Tibial artery (tissue), 4 donors: ENCODE measurements at regions not wholly inside any gene's neighbourhood (a gene's known extent, or its start where the extent isn't known, plus 50 kb on each side); places are given as distances from the start of the nearest gene placed in this dataset.
"Not testable (repeated sequence)": the region's sequence is repeated elsewhere in the genome, so short reads cannot be mapped to it uniquely, and the experiment has no call there.

Experiments used
- DNase-seq, 2 donors: peaks; one replicate each; pipeline ENCODE4 v3.0.0-alpha.2; 2019
- H3K27ac ChIP-seq, 2 donors: fragments of 200-600 bp; sonication (generic) in 1 of 2; 1 replicate in 1 of 2; 2 replicates in 1 of 2; pipeline ENCODE4 v1.5.1; 2018 to 2019; ENCODE audit warnings: mild to moderate bottlenecking in 1 of 2
- H3K27me3 ChIP-seq, 2 donors: fragments of 200-600 bp; sonication (generic) in 1 of 2; one replicate each; pipeline versions ENCODE4 v1.5.1 to v1.6.0; 2016 to 2019
- H3K36me3 ChIP-seq, 3 donors: fragments of 200-600 bp; sonication (generic) in 2 of 3; one replicate each; pipeline ENCODE4 v1.5.1; 2016 to 2019; ENCODE audit warnings: mild to moderate bottlenecking in 2 of 3
- H3K4me1 ChIP-seq, 4 donors: fragments of 200-600 bp; sonication (generic) in 2 of 4; 1 replicate in 3 of 4; 2 replicates in 1 of 4; pipeline ENCODE4 v1.5.1; 2016 to 2019
- H3K4me3 ChIP-seq, 2 donors: fragments of 200-600 bp; sonication (generic) in 1 of 2; 1 replicate in 1 of 2; 2 replicates in 1 of 2; pipeline ENCODE4 v1.5.1; 2018 to 2019; ENCODE audit warnings: mild to moderate bottlenecking in 2 of 2
- H3K9me3 ChIP-seq, 3 donors: fragments of 200-600 bp; sonication (generic) in 1 of 3; one replicate each; pipeline ENCODE4 v1.5.1; 2016 to 2019
- CTCF ChIP-seq, 2 experiments: fragments of 200-600 bp in 1 of 2; fragments of 450-650 bp in 1 of 2; IDR thresholded peaks; one replicate each; pipeline ENCODE4 v1.5.1; 2017 to 2019; ENCODE audit warnings: antibody characterized with exemption in 2 of 2, mild to moderate bottlenecking in 1 of 2, moderate library complexity in 1 of 2
- intact Hi-C: fragments of 100-400 bp; cut with DNase I; formaldehyde crosslinking; loops from one replicate; pipeline ENCODE4 v1.15.0; 2023; ENCODE audit warnings: low total_unique reads

- DNase-seq, result no peak
- intact Hi-C loops, result no loop called here
- H3K9me3 ChIP-seq, result peaks cover 0 to 6% (median 0%) of the 10 kb centered on the region in 3 donors
These were observed 199.0 kb upstream of the DCC start for GRCh38 chr18:52140986-52141385.

GRCh38 chr18:52150050-52150449 is 189.9 kb upstream of the DCC start:
- no peak overlapping the region for H3K27ac ChIP-seq
- intact Hi-C loops, result no loop called here
- no peaks in the 10 kb centered on the region for H3K36me3 ChIP-seq
- no peaks in the 10 kb centered on the region for H3K27me3 ChIP-seq
- no peaks in the 10 kb centered on the region for H3K4me1 ChIP-seq
- no peak for TF ChIP-seq CTCF (IDR thresholded peaks at IDR 0.05)
- DNase-seq, result no peak
- no peak overlapping the region for H3K4me3 ChIP-seq
- peaks cover 0 to 5% (median 0%) of the 10 kb centered on the region in 3 donors for H3K9me3 ChIP-seq

More at GRCh38 chr18:52140986-52141385, 199.0 kb upstream of the DCC start:
- Histone ChIP-seq H3K4me3 (no peak overlapping the region), H3K27me3 (no peaks in the 10 kb centered on the region), H3K36me3 (no peaks in the 10 kb centered on the region), H3K27ac (no peak overlapping the region), H3K4me1 (no peaks in the 10 kb centered on the region)
- no peak for TF ChIP-seq CTCF (IDR thresholded peaks at IDR 0.05)

GRCh38 chr18:52152036-52152435 is 188.0 kb upstream of the DCC start:
- intact Hi-C loops, result no loop called here

GRCh38 chr18:52156166-52156565 is 183.8 kb upstream of the DCC start:
- intact Hi-C loops, result no loop called here
- TF ChIP-seq CTCF (IDR thresholded peaks at IDR 0.05), result no peak

More at GRCh38 chr18:52152036-52152435, 188.0 kb upstream of the DCC start:
- H3K4me3 ChIP-seq, result no peak overlapping the region
- peaks cover 0 to 5% (median 0%) of the 10 kb centered on the region in 3 donors for H3K9me3 ChIP-seq
- no peaks in the 10 kb centered on the region for H3K4me1 ChIP-seq
- no peak for TF ChIP-seq CTCF (IDR thresholded peaks at IDR 0.05)
- H3K36me3 ChIP-seq, result no peaks in the 10 kb centered on the region
- no peak overlapping the region for H3K27ac ChIP-seq
- DNase-seq, result no peak
- H3K27me3 ChIP-seq, result no peaks in the 10 kb centered on the region

GRCh38 chr18:52160636-52161035 is 179.4 kb upstream of the DCC start:
- intact Hi-C loops, result no loop called here
- Histone ChIP-seq H3K9me3 (no peaks in the 10 kb centered on the region), H3K36me3 (no peaks in the 10 kb centered on the region), H3K27me3 (no peaks in the 10 kb centered on the region), H3K4me1 (no peaks in the 10 kb centered on the region), H3K4me3 (no peak overlapping the region), H3K27ac (no peak overlapping the region)
- TF ChIP-seq CTCF (IDR thresholded peaks at IDR 0.05), result no peak
- no peak for DNase-seq

More at GRCh38 chr18:52156166-52156565, 183.8 kb upstream of the DCC start:
- no peaks in the 10 kb centered on the region for H3K27me3 ChIP-seq
- no peak overlapping the region for H3K27ac ChIP-seq
- H3K4me3 ChIP-seq, result no peak overlapping the region
- H3K36me3 ChIP-seq, result no peaks in the 10 kb centered on the region
- DNase-seq, result no peak
- no peaks in the 10 kb centered on the region for H3K9me3 ChIP-seq
- no peaks in the 10 kb centered on the region for H3K4me1 ChIP-seq

GRCh38 chr18:52163478-52163877 is 176.5 kb upstream of the DCC start:
- intact Hi-C loops, result no loop called here
- TF ChIP-seq CTCF (IDR thresholded peaks at IDR 0.05), result no peak
- no peak for DNase-seq

GRCh38 chr18:52168131-52168530 is 171.9 kb upstream of the DCC start:
- H3K4me3 ChIP-seq, DNase-seq, H3K27me3 ChIP-seq, H3K9me3 ChIP-seq, H3K4me1 ChIP-seq, H3K36me3 ChIP-seq, intact Hi-C loops, H3K27ac ChIP-seq: not testable (repeated sequence)

More at GRCh38 chr18:52163478-52163877, 176.5 kb upstream of the DCC start:
- Histone ChIP-seq H3K36me3 (no peaks in the 10 kb centered on the region), H3K27ac (no peak overlapping the region), H3K27me3 (no peaks in the 10 kb centered on the region), H3K4me1 (no peaks in the 10 kb centered on the region), H3K4me3 (no peak overlapping the region), H3K9me3 (no peaks in the 10 kb centered on the region)
